H9 (cell line): ENCODE measurements at regions not wholly inside any gene's neighbourhood (a gene's known extent, or its start where the extent isn't known, plus 50 kb on each side); places are given as distances from the start of the nearest gene placed in this dataset.

Source experiments
- DNase-seq: peaks from one replicate; pipeline ENCODE4 v3.0.0-alpha.2; 2017
- H2AFZ ChIP-seq: one replicate; pipeline ENCODE4 v1.6.1; 2013; ENCODE audit warnings: mild to moderate bottlenecking, low read length, control low read depth, moderate library complexity
- H2AK5ac ChIP-seq: 2 replicates; pipeline ENCODE4 v1.6.1; 2013; ENCODE audit warnings: low read length, control low read depth, mixed read lengths; ENCODE audit not compliant: insufficient read length
- H2BK120ac ChIP-seq: one replicate; pipeline ENCODE4 v1.6.1; 2013; ENCODE audit warnings: low read depth, mild to moderate bottlenecking, low read length, control low read depth, inconsistent platforms; ENCODE audit not compliant: poor library complexity, severe bottlenecking
- H2BK12ac ChIP-seq: 2 replicates; pipeline ENCODE4 v1.6.1; 2013; ENCODE audit warnings: low read length, control low read depth, mixed read lengths, low read depth; ENCODE audit not compliant: insufficient read length
- H2BK15ac ChIP-seq: 2 replicates; pipeline ENCODE4 v1.6.1; 2013; ENCODE audit warnings: low read depth, low read length, control low read depth
- H2BK20ac ChIP-seq: one replicate; pipeline ENCODE4 v1.6.1; 2013; ENCODE audit warnings: low read depth, mild to moderate bottlenecking, low read length, control low read depth, inconsistent platforms; ENCODE audit not compliant: poor library complexity, severe bottlenecking
- H2BK5ac ChIP-seq: 2 replicates; pipeline ENCODE4 v1.6.1; 2013; ENCODE audit warnings: low read length, control low read depth, mixed read lengths; ENCODE audit not compliant: insufficient read length
- H3K14ac ChIP-seq: 2 replicates; pipeline ENCODE4 v1.6.1; 2013; ENCODE audit warnings: low read length, control low read depth; ENCODE audit not compliant: insufficient read depth
- H3K18ac ChIP-seq: 2 replicates; pipeline ENCODE4 v1.6.1; 2013; ENCODE audit warnings: low read depth, mild to moderate bottlenecking, mixed read lengths, low read length, control low read depth; ENCODE audit not compliant: insufficient read length
- H3K23ac ChIP-seq: 2 replicates; pipeline ENCODE4 v1.6.1; 2013; ENCODE audit warnings: low read length, control low read depth, mixed read lengths, low read depth; ENCODE audit not compliant: insufficient read length
- H3K23me2 ChIP-seq: 2 replicates; pipeline ENCODE4 v1.6.1; 2013; ENCODE audit warnings: low read depth, mild to moderate bottlenecking, mixed read lengths, low read length, control low read depth; ENCODE audit not compliant: insufficient read length, poor library complexity, severe bottlenecking
- H3K27ac ChIP-seq: 2 replicates; pipeline ENCODE4 v1.5.1; 2013; ENCODE audit warnings: low read length, control low read depth, mixed read lengths, low read depth; ENCODE audit not compliant: insufficient read length
- H3K27me3 ChIP-seq: 2 replicates; pipeline ENCODE4 v1.6.1; 2013; ENCODE audit warnings: low read length, control low read depth, inconsistent platforms; ENCODE audit not compliant: insufficient read depth
- H3K4ac ChIP-seq: 2 replicates; pipeline ENCODE4 v1.6.1; 2013; ENCODE audit warnings: low read depth, mild to moderate bottlenecking, control low read depth, inconsistent platforms, low read length, moderate library complexity
- H3K4me1 ChIP-seq: 2 replicates; pipeline ENCODE4 v1.6.1; 2013; ENCODE audit warnings: low read length, control low read depth, inconsistent platforms; ENCODE audit not compliant: insufficient read depth
- H3K4me2 ChIP-seq: 2 replicates; pipeline ENCODE4 v1.6.1; 2013; ENCODE audit warnings: low read length, control low read depth, mixed read lengths; ENCODE audit not compliant: insufficient read length, insufficient read depth
- H3K56ac ChIP-seq: 2 replicates; pipeline ENCODE4 v1.6.1; 2013; ENCODE audit warnings: low read depth, mild to moderate bottlenecking, mixed read lengths, low read length, control low read depth; ENCODE audit not compliant: insufficient read length
- H3K79me1 ChIP-seq: 2 replicates; pipeline ENCODE4 v1.6.1; 2013; ENCODE audit warnings: low read depth, mild to moderate bottlenecking, moderate library complexity, low read length, control low read depth, inconsistent platforms; ENCODE audit not compliant: insufficient read depth, poor library complexity, severe bottlenecking
- H3K79me2 ChIP-seq: 2 replicates; pipeline ENCODE4 v1.6.1; 2013; ENCODE audit warnings: low read length, control low read depth, inconsistent platforms; ENCODE audit not compliant: insufficient read depth
- H3K9ac ChIP-seq: 2 replicates; pipeline ENCODE4 v1.6.1; 2013; ENCODE audit warnings: low read length, control low read depth, mixed read lengths; ENCODE audit not compliant: insufficient read length; ENCODE audit errors: extremely low read depth
- H3K9me3 ChIP-seq: one replicate; pipeline ENCODE4 v1.6.1; 2013; ENCODE audit warnings: low read depth, low read length, inconsistent platforms; ENCODE audit not compliant: control insufficient read depth
- H3T11ph ChIP-seq: one replicate; pipeline ENCODE4 v1.6.1; 2013; ENCODE audit warnings: mild to moderate bottlenecking, low read length, control low read depth, inconsistent platforms
- H4K20me1 ChIP-seq: one replicate; pipeline ENCODE4 v1.6.1; 2013; ENCODE audit not compliant: control insufficient read depth, insufficient read length, insufficient read depth
- H4K5ac ChIP-seq: 2 replicates; pipeline ENCODE4 v1.6.1; 2013; ENCODE audit warnings: low read depth, mild to moderate bottlenecking, mixed read lengths, low read length, control low read depth; ENCODE audit not compliant: insufficient read length
- H4K8ac ChIP-seq: replicated peaks from 2 replicates; pipeline ENCODE4 v1.6.1; 2013; ENCODE audit warnings: low read length, control low read depth, mixed read lengths, low read depth; ENCODE audit not compliant: insufficient read length
- H4K91ac ChIP-seq: 2 replicates; pipeline ENCODE4 v1.6.1; 2013; ENCODE audit warnings: low read depth, mild to moderate bottlenecking, moderate library complexity, mixed read lengths, low read length, control low read depth; ENCODE audit not compliant: insufficient read length
- H3K27ac Mint-ChIP-seq, 3 experiments: 2 replicates in 2 of 3; 3 replicates in 1 of 3; pipeline ENCODE4 v1.8.0; 2020 to 2021; ENCODE audit warnings: mixed read lengths in 3 of 3, mild to moderate bottlenecking in 1 of 3, moderate library complexity in 1 of 3
- H3K27me3 Mint-ChIP-seq: 2 replicates; pipeline ENCODE4 v1.8.0; 2021; ENCODE audit warnings: low read depth, mild to moderate bottlenecking, moderate library complexity, mixed read lengths
- H3K36me3 Mint-ChIP-seq, 3 experiments: 2 replicates in 2 of 3; 3 replicates in 1 of 3; pipeline ENCODE4 v1.8.0; 2020 to 2021; ENCODE audit warnings: low read depth in 3 of 3, mixed read lengths in 3 of 3; ENCODE audit not compliant: insufficient read depth in 1 of 3
- H3K4me1 Mint-ChIP-seq, 2 experiments: 2 replicates each; pipeline ENCODE4 v1.8.0; 2020; ENCODE audit warnings: mixed read lengths in 2 of 2
- H3K4me3 Mint-ChIP-seq, 2 experiments: 2 replicates in 1 of 2; 3 replicates in 1 of 2; pipeline ENCODE4 v1.8.0; 2020 to 2021; ENCODE audit warnings: mild to moderate bottlenecking in 2 of 2, mixed read lengths in 2 of 2, moderate library complexity in 1 of 2
- H3K9me3 Mint-ChIP-seq, 2 experiments: 2 replicates in 1 of 2; 3 replicates in 1 of 2; pipeline ENCODE4 v1.8.0; 2020; ENCODE audit warnings: mild to moderate bottlenecking in 2 of 2, mixed read lengths in 2 of 2, moderate library complexity in 1 of 2
- CTCF ChIP-seq: fragments of 200-600 bp; sonication (generic); conservative IDR thresholded peaks from 3 replicates; pipeline ENCODE4 v1.8.0; 2021; ENCODE audit warnings: antibody characterized with exemption, mild to moderate bottlenecking
- WGBS: extraction: QIAGEN DNeasy Blood & Tissue Kit; methylation state at CpG from one replicate; pipeline ENCODE4 v1.1.7; 2013; ENCODE audit warnings: missing lambda C conversion rate, low lambda C conversion rate, mixed read lengths; ENCODE audit not compliant: insufficient read length; ENCODE audit errors: extremely low coverage; 5-methylcytosine and 5-hydroxymethylcytosine counted together

GRCh38 chr21:20721151-20721550 lies 277.1 kb upstream of the NCAM2 start:
- Histone ChIP-seq H2BK5ac (no peak overlapping the region), H3K18ac (no peak overlapping the region), H4K8ac (no peak overlapping the region), H3K4ac (no peak overlapping the region), H3K23me2 (no peaks in the 10 kb centered on the region), H2BK20ac (no peak overlapping the region), H3K9me3 (no peaks in the 10 kb centered on the region), H2BK12ac (no peak overlapping the region), H2AFZ (no peak overlapping the region), H2AK5ac (no peak overlapping the region), H3K27ac (no peak overlapping the region), H3T11ph (no peak overlapping the region), H3K56ac (no peak overlapping the region), H3K9ac (no peak overlapping the region), H4K20me1 (no peaks in the 10 kb centered on the region), H4K91ac (no peak overlapping the region), H3K79me1 (no peaks in the 10 kb centered on the region), H2BK120ac (no peak overlapping the region), H3K4me2 (no peak overlapping the region), H2BK15ac (no peak overlapping the region), H3K23ac (no peak overlapping the region), H3K14ac (no peak overlapping the region), H3K4me1 (no peaks in the 10 kb centered on the region), H3K79me2 (no peaks in the 10 kb centered on the region), H3K27me3 (no peaks in the 10 kb centered on the region), H4K5ac (no peak overlapping the region)
- Mint-ChIP-seq H3K4me3 (no peak overlapping the region), H3K9me3 (peaks cover 3 to 5% of the 10 kb centered on the region in 2 experiments; a peak in 3 of 5 replicates), H3K36me3 (peaks cover 0 to 5% (median 2%) of the 10 kb centered on the region in 3 experiments; a peak in 3 of 7 replicates), H3K27me3 (0 out of 2 replicates have a peak, but pooled peaks cover 1% of the 10 kb centered on the region), H3K4me1 (no peaks in the 10 kb centered on the region), H3K27ac (no peak overlapping the region)
- DNase-seq: no peak
- WGBS: no CpG with 5 or more reads among the region's 6 CpGs
- no peak for TF ChIP-seq CTCF
